Neural crest cell (in vitro differentiated cells): ENCODE measurements at regions not wholly inside any gene's neighbourhood (a gene's known extent, or its start where the extent isn't known, plus 50 kb on each side); places are given as distances from the start of the nearest gene placed in this dataset.

Experiments
- DNase-seq: peaks from one replicate; pipeline ENCODE4 v3.0.0; 2021; ENCODE audit warnings: low read depth, mixed read lengths, low spot score
- H3K27ac Mint-ChIP-seq: one replicate; pipeline ENCODE4 v1.8.0; 2021; ENCODE audit warnings: mild to moderate bottlenecking, mixed read lengths; ENCODE audit not compliant: unreplicated experiment
- H3K27me3 Mint-ChIP-seq: 2 replicates; pipeline ENCODE4 v1.8.0; 2021; ENCODE audit warnings: low read depth, mild to moderate bottlenecking, mixed read lengths
- H3K36me3 Mint-ChIP-seq: 2 replicates; pipeline ENCODE4 v1.8.0; 2021; ENCODE audit warnings: low read depth, mild to moderate bottlenecking, mixed read lengths
- H3K4me1 Mint-ChIP-seq: 2 replicates; pipeline ENCODE4 v1.8.0; 2021; ENCODE audit warnings: mixed read lengths
- H3K4me3 Mint-ChIP-seq: one replicate; pipeline ENCODE4 v1.8.0; 2021; ENCODE audit warnings: mild to moderate bottlenecking, mixed read lengths
- H3K9me3 Mint-ChIP-seq: 2 replicates; pipeline ENCODE4 v1.8.0; 2021; ENCODE audit warnings: mixed read lengths
- TF ChIP-seq, protein P1 (sequence below): fragments of 200-600 bp; sonication (generic); conservative IDR thresholded peaks from 2 replicates; pipeline ENCODE4 v1.5.0; 2021; ENCODE audit warnings: antibody characterized with exemption, mild to moderate bottlenecking

DNA sequence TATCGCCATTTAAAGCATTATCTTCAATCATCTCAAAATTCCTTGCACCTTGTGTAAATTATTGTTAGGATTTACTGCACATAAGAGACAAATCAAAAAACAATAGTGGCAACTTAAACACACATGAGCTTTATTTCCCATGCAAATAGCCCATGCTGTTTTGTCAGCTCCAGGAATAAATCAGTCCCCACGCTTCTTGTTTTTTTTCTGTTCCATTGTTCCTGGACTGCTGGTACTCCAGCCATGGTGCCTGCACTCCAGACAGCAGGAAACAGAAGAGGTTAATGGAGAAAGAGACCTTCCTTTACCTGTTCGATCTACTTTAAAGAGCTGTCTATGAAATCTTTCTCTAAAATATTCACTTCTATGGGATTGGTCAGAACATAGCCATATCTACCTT lies 1515.7 kb upstream of the TENM3 start:
- Mint-ChIP-seq H3K27ac (no peak overlapping the region), H3K36me3 (peaks cover 2% of the 10 kb centered on the region), H3K27me3 (no peaks in the 10 kb centered on the region), H3K4me1 (no peaks in the 10 kb centered on the region), H3K9me3 (peaks cover 13% of the 10 kb centered on the region), H3K4me3 (no peak overlapping the region)
- no peak for DNase-seq
- TF ChIP-seq, protein P1, sequence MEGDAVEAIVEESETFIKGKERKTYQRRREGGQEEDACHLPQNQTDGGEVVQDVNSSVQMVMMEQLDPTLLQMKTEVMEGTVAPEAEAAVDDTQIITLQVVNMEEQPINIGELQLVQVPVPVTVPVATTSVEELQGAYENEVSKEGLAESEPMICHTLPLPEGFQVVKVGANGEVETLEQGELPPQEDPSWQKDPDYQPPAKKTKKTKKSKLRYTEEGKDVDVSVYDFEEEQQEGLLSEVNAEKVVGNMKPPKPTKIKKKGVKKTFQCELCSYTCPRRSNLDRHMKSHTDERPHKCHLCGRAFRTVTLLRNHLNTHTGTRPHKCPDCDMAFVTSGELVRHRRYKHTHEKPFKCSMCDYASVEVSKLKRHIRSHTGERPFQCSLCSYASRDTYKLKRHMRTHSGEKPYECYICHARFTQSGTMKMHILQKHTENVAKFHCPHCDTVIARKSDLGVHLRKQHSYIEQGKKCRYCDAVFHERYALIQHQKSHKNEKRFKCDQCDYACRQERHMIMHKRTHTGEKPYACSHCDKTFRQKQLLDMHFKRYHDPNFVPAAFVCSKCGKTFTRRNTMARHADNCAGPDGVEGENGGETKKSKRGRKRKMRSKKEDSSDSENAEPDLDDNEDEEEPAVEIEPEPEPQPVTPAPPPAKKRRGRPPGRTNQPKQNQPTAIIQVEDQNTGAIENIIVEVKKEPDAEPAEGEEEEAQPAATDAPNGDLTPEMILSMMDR, result no peak

DNA sequence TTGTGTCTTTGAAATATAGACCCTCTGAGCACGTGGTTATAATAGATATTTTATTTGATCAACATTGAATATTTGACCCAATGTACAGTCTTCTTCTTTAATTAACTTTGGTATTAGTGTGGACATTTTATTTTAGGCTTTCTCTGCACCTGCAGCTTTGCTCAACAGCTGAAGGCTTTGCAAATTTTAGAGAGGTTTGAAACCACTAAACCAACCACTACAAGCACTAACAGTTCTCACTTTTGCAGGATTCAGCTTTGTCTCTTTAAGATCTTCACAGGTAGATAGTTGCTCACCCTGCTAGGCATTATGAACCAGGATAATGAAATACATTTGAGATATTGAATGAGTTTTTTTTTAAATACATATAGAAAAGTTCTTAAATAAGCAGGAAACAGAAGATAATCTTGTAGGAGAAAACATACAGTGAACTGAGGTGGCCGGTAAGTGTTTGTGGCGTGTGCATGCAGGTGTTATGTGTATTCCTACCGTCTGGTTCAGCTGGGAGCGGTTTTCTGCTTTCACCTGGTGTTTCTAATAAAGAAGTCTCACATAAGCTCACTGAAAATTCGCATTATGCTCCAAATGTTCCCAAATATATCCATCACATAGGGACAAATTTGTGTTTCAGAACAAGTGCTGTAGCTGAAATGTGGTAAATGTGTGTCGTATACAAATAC lies 1508.3 kb upstream of the TENM3 start:
- peaks cover 2% of the 10 kb centered on the region for H3K36me3 Mint-ChIP-seq
- H3K4me1 Mint-ChIP-seq, result no peaks in the 10 kb centered on the region
- no peak overlapping the region for H3K27ac Mint-ChIP-seq
- peaks cover 6% of the 10 kb centered on the region for H3K9me3 Mint-ChIP-seq
- no peaks in the 10 kb centered on the region for H3K27me3 Mint-ChIP-seq
- H3K4me3 Mint-ChIP-seq, result no peak overlapping the region
- TF ChIP-seq, protein P1, result no peak
- DNase-seq, result no peak

DNA sequence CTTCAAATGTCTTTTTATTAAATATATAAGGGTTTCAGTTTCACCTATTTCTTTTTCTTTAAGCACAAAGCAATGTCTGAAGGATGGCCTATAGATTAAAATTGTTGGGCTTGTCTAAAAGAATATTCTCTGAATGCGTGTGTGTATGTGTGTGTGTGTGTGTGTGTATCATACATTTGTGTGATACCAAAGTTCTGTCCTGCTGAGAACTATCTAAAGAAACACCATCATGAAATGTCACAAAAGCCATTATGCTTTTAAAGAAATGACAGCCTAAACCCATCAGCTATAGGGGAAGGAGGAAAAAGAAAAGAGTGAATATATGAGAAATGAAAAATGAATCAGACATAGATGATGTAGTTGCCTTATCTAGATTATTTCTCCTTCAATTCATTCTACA lies 1501.5 kb upstream of the TENM3 start:
- no peaks in the 10 kb centered on the region for H3K27me3 Mint-ChIP-seq
- H3K36me3 Mint-ChIP-seq, result no peaks in the 10 kb centered on the region
- no peaks in the 10 kb centered on the region for H3K4me1 Mint-ChIP-seq
- H3K9me3 Mint-ChIP-seq, result no peaks in the 10 kb centered on the region
- TF ChIP-seq, protein P1, result no peak
- DNase-seq, result no peak
- H3K4me3 Mint-ChIP-seq, result no peak overlapping the region
- H3K27ac Mint-ChIP-seq, result no peak overlapping the region

DNA sequence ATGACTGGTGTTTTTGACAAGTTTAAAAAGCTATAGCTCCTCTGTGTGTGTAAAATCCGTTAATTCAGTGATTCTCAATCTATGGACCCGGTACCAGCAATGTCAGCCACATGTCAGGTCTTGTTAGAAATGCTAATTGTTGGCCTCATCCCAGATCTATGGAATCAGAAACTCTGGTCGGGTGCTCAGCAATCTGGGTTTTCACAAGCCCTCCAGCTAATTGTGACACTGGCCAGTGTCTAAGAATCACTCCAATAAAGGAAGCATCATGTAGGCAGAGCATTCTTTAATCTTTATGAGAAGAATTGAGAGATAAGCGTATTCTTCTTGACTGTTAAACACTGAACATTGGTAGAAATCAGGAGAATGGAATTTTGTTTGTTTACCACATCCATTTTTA lies 1498.2 kb upstream of the TENM3 start:
- H3K27ac Mint-ChIP-seq, result no peak overlapping the region
- no peaks in the 10 kb centered on the region for H3K36me3 Mint-ChIP-seq
- H3K27me3 Mint-ChIP-seq, result no peaks in the 10 kb centered on the region
- H3K4me1 Mint-ChIP-seq, result no peaks in the 10 kb centered on the region
- DNase-seq, result no peak
- H3K9me3 Mint-ChIP-seq, result no peaks in the 10 kb centered on the region
- no peak overlapping the region for H3K4me3 Mint-ChIP-seq
- TF ChIP-seq, protein P1, result no peak

DNA sequence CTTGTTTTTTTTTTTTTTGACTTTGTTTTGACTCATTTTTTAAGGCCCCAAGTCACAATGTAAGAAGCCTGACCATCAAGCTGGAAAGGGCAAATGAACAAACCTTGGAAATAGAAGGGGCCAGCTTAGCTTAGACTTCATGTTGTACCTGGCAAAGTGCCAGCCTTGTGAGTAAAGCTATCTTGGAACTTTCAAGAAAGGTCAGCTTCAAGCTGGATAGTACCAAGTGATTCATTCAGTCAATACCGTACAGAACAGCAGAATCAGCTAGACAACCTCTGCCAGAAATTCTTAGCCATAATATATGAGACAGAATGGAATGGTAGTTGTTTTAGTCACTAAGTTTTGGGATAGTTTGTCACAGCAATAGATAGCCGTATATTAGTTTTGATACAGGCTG lies 1492.2 kb upstream of the TENM3 start:
- Mint-ChIP-seq H3K4me1 (no peaks in the 10 kb centered on the region), H3K9me3 (peaks cover 15% of the 10 kb centered on the region), H3K27ac (no peak overlapping the region), H3K4me3 (no peak overlapping the region), H3K27me3 (no peaks in the 10 kb centered on the region), H3K36me3 (no peaks in the 10 kb centered on the region)
- DNase-seq, result no peak
- TF ChIP-seq, protein P1, result no peak
